HepG2 (cell line): ENCODE measurements at regions not wholly inside any gene's neighbourhood (a gene's known extent, or its start where the extent isn't known, plus 50 kb on each side); places are given as distances from the start of the nearest gene placed in this dataset.

Experiments used
- ATAC-seq: fragments of 200-7000 bp; cut with Tn5 transposase; 3 replicates; pipeline ENCODE4 v1.9.1; 2020; ENCODE audit warnings: mild to moderate bottlenecking, moderate library complexity
- BruUV-seq: library from RNA; stranded (reverse); fragments of 400-500 nt; replicated peaks from 2 replicates; lab custom pipeline; 2021; lab: Mats Ljungman, UMichigan
- CTCF ChIA-PET: fragments of 300-600 bp; formaldehyde crosslinking; extraction: SDS; loops from one replicate; lab custom pipeline; 2021; ENCODE audit warnings: low total read pairs, inconsistent platforms, low intra/inter-chr PET ratio; lab: Yijun Ruan, JAX
- POLR2A ChIA-PET: fragments of 350-600 bp; sonication (Branson Sonifier 250); formaldehyde crosslinking; loops from one replicate; lab custom pipeline; 2020; ENCODE audit warnings: antibody characterized with exemption, inconsistent platforms; lab: Yijun Ruan, JAX
- DNase-seq: peaks from one replicate; pipeline ENCODE4 v3.0.0-alpha.2; 2015; ENCODE audit warnings: low spot score
- FAIRE-seq: peaks from 3 replicates; lab custom pipeline; 2011; peaks lifted over from hg19 to GRCh38; lab: Jason Lieb, UNC
- H2AFZ ChIP-seq: one replicate; pipeline ENCODE4 v1.6.1; 2011; ENCODE audit warnings: low read length, inconsistent platforms
- H3K27ac ChIP-seq: fragments of 300-600 bp; 3 replicates; pipeline ENCODE4 v1.8.0; 2011; ENCODE audit warnings: mixed run types, mild to moderate bottlenecking, mixed read lengths, low read length, inconsistent platforms; ENCODE audit not compliant: insufficient read depth; ENCODE audit errors: extremely low read length
- H3K27me3 ChIP-seq, 2 experiments: fragments of 200-600 bp in 1 of 2; 2 replicates in 1 of 2; 3 replicates in 1 of 2; pipeline versions ENCODE4 v1.6.0 to v1.8.0; 2011; ENCODE audit warnings: low read length in 2 of 2, mild to moderate bottlenecking in 2 of 2, moderate library complexity in 2 of 2, inconsistent platforms in 1 of 2; ENCODE audit not compliant: insufficient read depth in 2 of 2, control insufficient read depth in 1 of 2
- H3K36me3 ChIP-seq, 2 experiments: fragments of 200-600 bp in 1 of 2; replicated peaks in 1 of 2; 2 replicates in 1 of 2; 3 replicates in 1 of 2; pipeline versions ENCODE4 v1.5.1 to v1.8.0; 2011; ENCODE audit warnings: low read length in 2 of 2, inconsistent platforms in 1 of 2; ENCODE audit not compliant: insufficient read depth in 2 of 2, control insufficient read depth in 1 of 2
- H3K4me1 ChIP-seq: 2 replicates; pipeline ENCODE4 v1.5.1; 2012; ENCODE audit warnings: low read length, inconsistent platforms; ENCODE audit not compliant: insufficient read depth
- H3K4me2 ChIP-seq: 2 replicates; pipeline ENCODE4 v1.6.0; 2011; ENCODE audit warnings: low read depth, low read length, inconsistent platforms
- H3K4me3 ChIP-seq, 3 experiments: fragments of 200-600 bp in 1 of 3; sonication (generic), shearing (Covaris generic) in 1 of 3; replicated peaks in 1 of 3; 2 replicates each; pipeline ENCODE4 v1.5.1; 2011 to 2016; ENCODE audit warnings: low read length in 3 of 3, inconsistent platforms in 2 of 3, low read depth in 2 of 3, mild to moderate bottlenecking in 2 of 3, control low read depth in 1 of 3, mixed read lengths in 1 of 3; ENCODE audit not compliant: insufficient read depth in 1 of 3
- H3K79me2 ChIP-seq: one replicate; pipeline ENCODE4 v1.6.1; 2011; ENCODE audit warnings: low read length, inconsistent platforms; ENCODE audit not compliant: insufficient read depth
- H3K9ac ChIP-seq: 2 replicates; pipeline ENCODE4 v1.6.0; 2011; ENCODE audit warnings: mild to moderate bottlenecking, low read depth, low read length, inconsistent platforms; ENCODE audit not compliant: insufficient read depth
- H3K9me3 ChIP-seq: 2 replicates; pipeline ENCODE4 v1.5.1; 2012; ENCODE audit warnings: mild to moderate bottlenecking, low read length
- H4K20me1 ChIP-seq: 2 replicates; pipeline ENCODE4 v1.6.0; 2011; ENCODE audit warnings: inconsistent platforms, mild to moderate bottlenecking, low read length, moderate library complexity; ENCODE audit not compliant: insufficient read depth
- FOXA3 ChIP-seq: IDR thresholded peaks from 2 replicates; pipeline ENCODE4 v1.6.1; 2016; ENCODE audit warnings: missing genetic modification reagents, missing compliant biosample characterization
- FOXO1 ChIP-seq: sonication (generic); formaldehyde crosslinking; IDR thresholded peaks from 2 replicates; pipeline ENCODE4 v1.4.0; 2020; ENCODE audit warnings: missing genetic modification reagents
- IKZF1 ChIP-seq: fragments of 450-650 bp; IDR thresholded peaks from 2 replicates; pipeline ENCODE4 v1.7.1; 2016
- KLF13 ChIP-seq: sonication (generic); formaldehyde crosslinking; IDR thresholded peaks from 2 replicates; pipeline ENCODE4 v1.4.0; 2020; ENCODE audit warnings: mild to moderate bottlenecking, missing genetic modification reagents
- NCOA5 ChIP-seq: sonication (generic); formaldehyde crosslinking; IDR thresholded peaks from 2 replicates; pipeline ENCODE4 v1.4.0; 2020; ENCODE audit warnings: missing genetic modification reagents
- REXO4 ChIP-seq: sonication (generic); formaldehyde crosslinking; IDR thresholded peaks from 2 replicates; pipeline ENCODE4 v1.8.0; 2022; ENCODE audit warnings: missing genetic modification reagents, mild to moderate bottlenecking, borderline replicate concordance
- SALL2 ChIP-seq: sonication (generic); formaldehyde crosslinking; IDR thresholded peaks from 2 replicates; pipeline ENCODE4 v1.8.1; 2023; ENCODE audit warnings: mild to moderate bottlenecking, missing genetic modification reagents, inconsistent platforms
- SMAD1 ChIP-seq: sonication (generic); formaldehyde crosslinking; IDR thresholded peaks from 2 replicates; pipeline ENCODE4 v1.4.0; 2020; ENCODE audit warnings: missing genetic modification reagents, low read depth, mild to moderate bottlenecking, borderline replicate concordance
- SNAPC5 ChIP-seq: sonication (generic); formaldehyde crosslinking; IDR thresholded peaks from 2 replicates; pipeline ENCODE4 v1.8.1; 2023; ENCODE audit warnings: mild to moderate bottlenecking, missing genetic modification reagents, borderline replicate concordance
- WIZ ChIP-seq: sonication (generic); formaldehyde crosslinking; IDR thresholded peaks from 2 replicates; pipeline ENCODE4 v1.5.1; 2020; ENCODE audit warnings: mild to moderate bottlenecking, missing genetic modification reagents
- XBP1 ChIP-seq: sonication (generic); formaldehyde crosslinking; IDR thresholded peaks from 2 replicates; pipeline ENCODE4 v1.5.0; 2020; ENCODE audit warnings: missing genetic modification reagents
- ZNF329 ChIP-seq: sonication (generic); formaldehyde crosslinking; IDR thresholded peaks from 2 replicates; pipeline ENCODE4 v1.9.0; 2021; ENCODE audit warnings: low read depth, mild to moderate bottlenecking, missing genetic modification reagents
- ZNF598 ChIP-seq: sonication (generic); formaldehyde crosslinking; IDR thresholded peaks from 2 replicates; pipeline ENCODE4 v1.5.1; 2020; ENCODE audit warnings: mild to moderate bottlenecking, missing genetic modification reagents, borderline replicate concordance
- ZNF773 ChIP-seq: sonication (generic); formaldehyde crosslinking; IDR thresholded peaks from 2 replicates; pipeline ENCODE4 v1.4.0; 2020; ENCODE audit warnings: missing genetic modification reagents, borderline replicate concordance
- WGBS: methylation state at CpG from one replicate; pipeline ENCODE4 v1.1.6; 2017; ENCODE audit warnings: low lambda C conversion rate; 5-methylcytosine and 5-hydroxymethylcytosine counted together
- in situ Hi-C: cut with HindIII; loops from 2 replicates; pipeline ENCODE4 v1.10.0; 2017; ENCODE audit warnings: low pct_unique_long_range_greater_than_20kb; ENCODE audit not compliant: extremely low pct_ligation_motif_present
- intact Hi-C: fragments of 100-400 bp; cut with micrococcal nuclease; formaldehyde crosslinking; loops from one replicate; pipeline ENCODE4 v1.10.0; 2022; ENCODE audit not compliant: unreplicated experiment
- TF ChIP-seq, protein P1 (sequence below): sonication (generic); formaldehyde crosslinking; IDR thresholded peaks from 2 replicates; pipeline ENCODE4 v1.8.0; 2022; ENCODE audit warnings: missing genetic modification reagents, mild to moderate bottlenecking, inconsistent platforms, borderline replicate concordance

DNA sequence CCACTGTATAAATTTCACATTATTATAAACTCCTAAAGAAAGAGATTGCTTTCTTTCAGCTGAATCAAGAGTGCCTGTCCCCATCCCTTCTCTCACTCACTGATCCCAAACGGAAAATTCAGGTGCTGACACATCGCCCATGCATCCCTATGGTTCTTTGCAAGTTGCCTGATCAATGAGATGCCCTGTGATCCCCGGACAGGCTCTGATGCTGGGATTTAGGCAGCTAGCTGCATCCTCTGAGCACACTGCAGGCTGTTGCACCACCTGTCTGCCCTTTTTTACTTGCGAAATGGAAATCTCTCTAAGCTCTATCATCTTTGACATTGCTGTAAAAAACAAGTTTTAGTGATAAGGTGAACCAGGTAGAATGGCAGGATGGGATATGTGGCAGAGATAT lies 456.5 kb downstream of the GATA3 start:
- no peaks in the 10 kb centered on the region for H3K9me3 ChIP-seq
- no peak overlapping the region for H2AFZ ChIP-seq
- H3K79me2 ChIP-seq = no peaks in the 10 kb centered on the region
- no peak overlapping the region for H3K4me2 ChIP-seq
- H4K20me1 ChIP-seq = no peaks in the 10 kb centered on the region
- POLR2A ChIA-PET = no interaction called here
- no peaks in the 10 kb centered on the region for H3K36me3 ChIP-seq
- no peak overlapping the region for H3K4me3 ChIP-seq
- DNase-seq (no peak), FAIRE-seq (no peak), ATAC-seq (no peak)
- WGBS = 3% methylated on average over 4 of the region's 4 CpGs
- BruUV-seq = no TSS peak
- H3K27me3 ChIP-seq = peaks cover 0 to 2% of the 10 kb centered on the region in 2 experiments; a peak in 2 of 5 replicates
- TF ChIP-seq ZNF598 (CRISPR knock-in tag) (no peak), ZNF773 (CRISPR knock-in tag) (no peak), SMAD1 (CRISPR knock-in tag) (no peak), FOXA3 (CRISPR knock-in tag) (no peak)
- no peaks in the 10 kb centered on the region for H3K4me1 ChIP-seq
- H3K9ac ChIP-seq = no peak overlapping the region
- intact Hi-C loops (no loop called here), in situ Hi-C loops (no loop called here)
- no peak overlapping the region for H3K27ac ChIP-seq
- CTCF ChIA-PET = no interaction called here

DNA sequence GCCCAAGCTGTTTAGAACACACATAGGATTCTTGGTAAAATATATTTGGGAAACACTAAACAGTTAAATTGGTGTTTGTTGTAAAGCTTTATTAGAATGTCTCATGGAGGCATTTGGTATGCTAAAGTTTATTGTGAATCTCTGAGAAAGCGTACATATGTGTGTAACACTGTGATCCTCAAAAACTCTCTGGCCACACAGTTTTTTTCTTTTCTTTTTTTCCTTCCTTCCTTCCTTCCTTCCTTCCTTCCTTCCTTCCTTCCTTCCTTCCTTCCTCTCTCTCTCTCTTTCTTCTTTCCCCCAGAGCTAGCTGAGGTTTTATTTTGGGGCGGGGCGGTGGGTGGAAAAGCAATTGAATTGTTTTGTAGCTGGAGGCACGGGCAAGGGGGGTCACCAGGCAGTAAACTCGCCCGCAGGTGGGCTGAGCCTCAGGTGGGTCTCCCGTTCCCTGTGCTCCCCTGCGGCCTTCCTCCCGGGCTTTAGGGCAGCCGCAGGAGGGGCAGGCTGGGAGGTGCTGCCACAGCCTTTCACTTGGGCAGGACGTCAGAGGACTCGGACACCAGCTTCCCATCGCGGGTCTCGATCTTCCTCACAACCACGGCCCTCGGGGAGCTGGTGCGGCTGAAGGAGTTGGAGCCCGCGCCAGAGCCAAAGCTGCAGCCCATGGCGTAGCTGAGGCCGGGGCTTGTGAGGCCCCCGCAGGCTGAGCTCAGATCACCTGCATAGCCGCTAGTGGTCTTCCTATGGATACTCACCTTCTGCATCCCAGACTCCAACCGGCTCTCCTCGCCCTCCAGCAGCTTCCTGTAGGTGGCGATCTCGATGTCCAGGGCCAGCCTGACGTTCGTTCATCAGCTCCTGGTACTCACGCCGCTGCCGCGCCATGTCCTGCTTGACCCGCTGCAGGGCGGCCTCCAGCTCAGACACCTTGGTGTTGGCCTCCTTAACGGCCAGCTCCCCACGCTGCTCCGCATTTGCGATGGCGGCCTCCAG lies 459.0 kb downstream of the GATA3 start:
- no TSS peak for BruUV-seq
- in situ Hi-C loops = no loop called here
- no peaks in the 10 kb centered on the region for H3K79me2 ChIP-seq
- peaks cover 2 to 8% of the 10 kb centered on the region in 2 experiments; a peak in 3 of 5 replicates for H3K27me3 ChIP-seq
- no peaks in the 10 kb centered on the region for H4K20me1 ChIP-seq
- no peak overlapping the region for H2AFZ ChIP-seq
- no peaks in the 10 kb centered on the region for H3K36me3 ChIP-seq
- H3K9me3 ChIP-seq = no peaks in the 10 kb centered on the region
- intact Hi-C loops = no loop called here
- ChIA-PET POLR2A (no interaction called here), CTCF (no interaction called here)
- no peak overlapping the region for H3K9ac ChIP-seq
- H3K4me1 ChIP-seq = no peaks in the 10 kb centered on the region
- H3K4me2 ChIP-seq = no peak overlapping the region
- DNase-seq (no peak), ATAC-seq (no peak), FAIRE-seq (no peak)
- no peak overlapping the region for H3K4me3 ChIP-seq
- H3K27ac ChIP-seq = no peak overlapping the region
- 70% methylated on average over 32 of the region's 41 CpGs for WGBS
- TF ChIP-seq IKZF1 (no peak), NCOA5 (CRISPR knock-in tag) (no peak), FOXO1 (no peak), XBP1 (CRISPR knock-in tag) (no peak), SNAPC5 (CRISPR knock-in tag) (no peak), REXO4 (no peak), WIZ (no peak), ZNF329 (CRISPR knock-in tag) (no peak), KLF13 (CRISPR knock-in tag) (no peak), SALL2 (CRISPR knock-in tag) (no peak)
- TF ChIP-seq, protein P1, sequence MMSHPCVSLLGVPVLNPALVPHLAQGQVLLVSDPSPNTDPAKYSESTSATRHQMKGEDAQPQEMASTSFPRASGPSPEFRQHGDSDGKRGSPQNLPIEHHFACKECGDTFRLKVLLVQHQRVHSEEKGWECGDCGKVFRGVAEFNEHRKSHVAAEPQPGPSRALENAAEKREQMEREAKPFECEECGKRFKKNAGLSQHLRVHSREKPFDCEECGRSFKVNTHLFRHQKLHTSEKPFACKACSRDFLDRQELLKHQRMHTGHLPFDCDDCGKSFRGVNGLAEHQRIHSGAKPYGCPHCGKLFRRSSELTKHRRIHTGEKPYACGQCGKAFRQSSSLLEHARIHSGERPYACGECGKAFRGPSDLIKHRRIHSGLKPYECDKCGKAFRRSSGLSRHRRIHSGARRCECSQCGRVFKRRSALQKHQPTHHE (CRISPR knock-in tag) = no peak
